ENCODE measurements at regions not wholly inside any gene's neighbourhood (a gene's known extent, or its start where the extent isn't known, plus 50 kb on each side); places are given as distances from the start of the nearest gene placed in this dataset.

- DNase-seq (ENCODE audit: low spot score): no peak
- Histone ChIP-seq H3K9ac (ENCODE audit: low read depth in 1 of 2, low read length in 2 of 2) (no peak overlapping the region), H3K36me3 (ENCODE audit: control insufficient read depth in 4 of 4, insufficient read depth in 3 of 4, low read depth in 1 of 4, low read length in 3 of 4) (no peaks in the 10 kb centered on the region), H3K9me3 (ENCODE audit: control insufficient read depth in 4 of 4, low read length in 3 of 4) (no peaks in the 10 kb centered on the region), H3K27ac (ENCODE audit: low read depth in 1 of 2, low read length in 2 of 2) (no peak overlapping the region), H3K4me3 (ENCODE audit: low read depth in 1 of 3, low read length in 3 of 3) (no peak overlapping the region), H3K27me3 (ENCODE audit: control insufficient read depth in 4 of 4, insufficient read depth in 4 of 4, low read length in 3 of 4) (no peaks in the 10 kb centered on the region), H3K4me1 (ENCODE audit: control insufficient read depth in 4 of 4, insufficient read depth in 4 of 4, low read length in 3 of 4) (no peaks in the 10 kb centered on the region)
- WGBS: 74% methylated on average over 2 of the region's 2 CpGs
- TF ChIP-seq GABPA (IDR thresholded peaks at IDR 0.05 in 1 of 2, conservative IDR thresholded peaks at IDR 0.05 in 1 of 2) (no peak), HNF4G (IDR thresholded peaks at IDR 0.05) (no peak), CTCF (IDR thresholded peaks at IDR 0.05; ENCODE audit: low read depth, low read length, missing input control) (no peak), JUND (IDR thresholded peaks at IDR 0.05) (no peak), YY1 (IDR thresholded peaks at IDR 0.05) (no peak), SP1 (IDR thresholded peaks at IDR 0.05) (no peak)
- TF ChIP-seq, protein P1, sequence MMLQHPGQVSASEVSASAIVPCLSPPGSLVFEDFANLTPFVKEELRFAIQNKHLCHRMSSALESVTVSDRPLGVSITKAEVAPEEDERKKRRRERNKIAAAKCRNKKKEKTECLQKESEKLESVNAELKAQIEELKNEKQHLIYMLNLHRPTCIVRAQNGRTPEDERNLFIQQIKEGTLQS (IDR thresholded peaks at IDR 0.05): no peak
- TF ChIP-seq, protein P2, sequence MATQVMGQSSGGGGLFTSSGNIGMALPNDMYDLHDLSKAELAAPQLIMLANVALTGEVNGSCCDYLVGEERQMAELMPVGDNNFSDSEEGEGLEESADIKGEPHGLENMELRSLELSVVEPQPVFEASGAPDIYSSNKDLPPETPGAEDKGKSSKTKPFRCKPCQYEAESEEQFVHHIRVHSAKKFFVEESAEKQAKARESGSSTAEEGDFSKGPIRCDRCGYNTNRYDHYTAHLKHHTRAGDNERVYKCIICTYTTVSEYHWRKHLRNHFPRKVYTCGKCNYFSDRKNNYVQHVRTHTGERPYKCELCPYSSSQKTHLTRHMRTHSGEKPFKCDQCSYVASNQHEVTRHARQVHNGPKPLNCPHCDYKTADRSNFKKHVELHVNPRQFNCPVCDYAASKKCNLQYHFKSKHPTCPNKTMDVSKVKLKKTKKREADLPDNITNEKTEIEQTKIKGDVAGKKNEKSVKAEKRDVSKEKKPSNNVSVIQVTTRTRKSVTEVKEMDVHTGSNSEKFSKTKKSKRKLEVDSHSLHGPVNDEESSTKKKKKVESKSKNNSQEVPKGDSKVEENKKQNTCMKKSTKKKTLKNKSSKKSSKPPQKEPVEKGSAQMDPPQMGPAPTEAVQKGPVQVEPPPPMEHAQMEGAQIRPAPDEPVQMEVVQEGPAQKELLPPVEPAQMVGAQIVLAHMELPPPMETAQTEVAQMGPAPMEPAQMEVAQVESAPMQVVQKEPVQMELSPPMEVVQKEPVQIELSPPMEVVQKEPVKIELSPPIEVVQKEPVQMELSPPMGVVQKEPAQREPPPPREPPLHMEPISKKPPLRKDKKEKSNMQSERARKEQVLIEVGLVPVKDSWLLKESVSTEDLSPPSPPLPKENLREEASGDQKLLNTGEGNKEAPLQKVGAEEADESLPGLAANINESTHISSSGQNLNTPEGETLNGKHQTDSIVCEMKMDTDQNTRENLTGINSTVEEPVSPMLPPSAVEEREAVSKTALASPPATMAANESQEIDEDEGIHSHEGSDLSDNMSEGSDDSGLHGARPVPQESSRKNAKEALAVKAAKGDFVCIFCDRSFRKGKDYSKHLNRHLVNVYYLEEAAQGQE (IDR thresholded peaks at IDR 0.05): no peak
Measured at GRCh38 chr20:12721636-12722035, 287.1 kb upstream of the SPTLC3 start.

GRCh38 chr20:12722091-12722490, 286.7 kb upstream of the SPTLC3 start:
- TF ChIP-seq, protein P3, sequence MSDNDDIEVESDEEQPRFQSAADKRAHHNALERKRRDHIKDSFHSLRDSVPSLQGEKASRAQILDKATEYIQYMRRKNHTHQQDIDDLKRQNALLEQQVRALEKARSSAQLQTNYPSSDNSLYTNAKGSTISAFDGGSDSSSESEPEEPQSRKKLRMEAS (IDR thresholded peaks at IDR 0.05): no peak
- Histone ChIP-seq H3K4me1 (ENCODE audit: control insufficient read depth in 4 of 4, insufficient read depth in 4 of 4, low read length in 3 of 4) (no peaks in the 10 kb centered on the region), H3K9me3 (ENCODE audit: control insufficient read depth in 4 of 4, low read length in 3 of 4) (no peaks in the 10 kb centered on the region), H3K27ac (ENCODE audit: low read depth in 1 of 2, low read length in 2 of 2) (no peak overlapping the region), H3K4me3 (ENCODE audit: low read depth in 1 of 3, low read length in 3 of 3) (no peak overlapping the region), H3K27me3 (ENCODE audit: control insufficient read depth in 4 of 4, insufficient read depth in 4 of 4, low read length in 3 of 4) (peaks cover 0 to 4% (median 0%) of the 10 kb centered on the region in 4 donors), H3K36me3 (ENCODE audit: control insufficient read depth in 4 of 4, insufficient read depth in 3 of 4, low read depth in 1 of 4, low read length in 3 of 4) (no peaks in the 10 kb centered on the region), H3K9ac (ENCODE audit: low read depth in 1 of 2, low read length in 2 of 2) (no peak overlapping the region)
- 90% methylated on average over 1 of the region's 1 CpG for WGBS
- DNase-seq (ENCODE audit: low spot score): no peak

GRCh38 chr20:12723811-12724210, 285.0 kb upstream of the SPTLC3 start:
- DNase-seq (ENCODE audit: low spot score): no peak
- peaks cover 0 to 5% (median 0%) of the 10 kb centered on the region in 4 donors for H3K27me3 ChIP-seq (ENCODE audit: control insufficient read depth in 4 of 4, insufficient read depth in 4 of 4, low read length in 3 of 4)
- H3K9ac ChIP-seq (ENCODE audit: low read depth in 1 of 2, low read length in 2 of 2): no peak overlapping the region
- H3K4me3 ChIP-seq (ENCODE audit: low read depth in 1 of 3, low read length in 3 of 3): no peak overlapping the region
- WGBS: 86% methylated on average over 2 of the region's 2 CpGs
- H3K27ac ChIP-seq (ENCODE audit: low read depth in 1 of 2, low read length in 2 of 2): no peak overlapping the region
- H3K4me1 ChIP-seq (ENCODE audit: control insufficient read depth in 4 of 4, insufficient read depth in 4 of 4, low read length in 3 of 4): no peaks in the 10 kb centered on the region
- no peaks in the 10 kb centered on the region for H3K9me3 ChIP-seq (ENCODE audit: control insufficient read depth in 4 of 4, low read length in 3 of 4)
- H3K36me3 ChIP-seq (ENCODE audit: control insufficient read depth in 4 of 4, insufficient read depth in 3 of 4, low read depth in 1 of 4, low read length in 3 of 4): no peaks in the 10 kb centered on the region
- TF ChIP-seq HNF4G (IDR thresholded peaks at IDR 0.05): no peak
- no peak for TF ChIP-seq HNF4A (conservative IDR thresholded peaks at IDR 0.05)
- no peak for TF ChIP-seq EGR1 (IDR thresholded peaks at IDR 0.05; ENCODE audit: low read depth in 2 of 2)
- no peak for TF ChIP-seq RXRA (IDR thresholded peaks at IDR 0.05)
- no peak for TF ChIP-seq YY1 (IDR thresholded peaks at IDR 0.05)
- TF ChIP-seq GABPA (IDR thresholded peaks at IDR 0.05 in 1 of 2, conservative IDR thresholded peaks at IDR 0.05 in 1 of 2): no peak
- TF ChIP-seq CTCF (IDR thresholded peaks at IDR 0.05; ENCODE audit: low read depth, low read length, missing input control): no peak
- no peak for TF ChIP-seq JUND (IDR thresholded peaks at IDR 0.05)
- TF ChIP-seq, protein P2 (IDR thresholded peaks at IDR 0.05): no peak
- TF ChIP-seq, protein P1 (IDR thresholded peaks at IDR 0.05): no peak
- TF ChIP-seq FOXA2 (IDR thresholded peaks at IDR 0.05): no peak
- no peak for TF ChIP-seq FOXA1 (IDR thresholded peaks at IDR 0.05)
- TF ChIP-seq NR2F2 (IDR thresholded peaks at IDR 0.05): no peak
